ENCODE measurements at regions not wholly inside any gene's neighbourhood (a gene's known extent, or its start where the extent isn't known, plus 50 kb on each side); places are given as distances from the start of the nearest gene placed in this dataset.

DNA sequence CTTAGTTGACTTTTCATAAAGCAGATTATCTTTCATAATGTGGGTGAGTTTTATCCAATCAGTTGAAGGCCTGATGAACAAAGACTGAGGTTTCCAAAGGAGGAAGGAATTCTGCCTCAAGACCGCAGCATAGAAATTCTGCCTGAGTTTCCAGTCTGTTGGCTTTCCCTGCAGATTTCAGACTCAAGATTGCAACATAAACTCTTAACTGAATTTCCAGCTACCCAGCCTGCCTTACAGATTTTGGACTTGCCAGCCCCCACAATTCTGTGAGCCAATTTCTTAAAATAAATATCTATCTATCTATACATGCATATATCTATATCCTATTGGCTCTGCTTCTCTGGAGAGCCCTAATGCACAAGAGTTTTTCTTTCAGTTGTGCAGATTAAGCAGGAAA lies 57.3 kb upstream of the SMLR1 start:
- TF ChIP-seq, protein P1, sequence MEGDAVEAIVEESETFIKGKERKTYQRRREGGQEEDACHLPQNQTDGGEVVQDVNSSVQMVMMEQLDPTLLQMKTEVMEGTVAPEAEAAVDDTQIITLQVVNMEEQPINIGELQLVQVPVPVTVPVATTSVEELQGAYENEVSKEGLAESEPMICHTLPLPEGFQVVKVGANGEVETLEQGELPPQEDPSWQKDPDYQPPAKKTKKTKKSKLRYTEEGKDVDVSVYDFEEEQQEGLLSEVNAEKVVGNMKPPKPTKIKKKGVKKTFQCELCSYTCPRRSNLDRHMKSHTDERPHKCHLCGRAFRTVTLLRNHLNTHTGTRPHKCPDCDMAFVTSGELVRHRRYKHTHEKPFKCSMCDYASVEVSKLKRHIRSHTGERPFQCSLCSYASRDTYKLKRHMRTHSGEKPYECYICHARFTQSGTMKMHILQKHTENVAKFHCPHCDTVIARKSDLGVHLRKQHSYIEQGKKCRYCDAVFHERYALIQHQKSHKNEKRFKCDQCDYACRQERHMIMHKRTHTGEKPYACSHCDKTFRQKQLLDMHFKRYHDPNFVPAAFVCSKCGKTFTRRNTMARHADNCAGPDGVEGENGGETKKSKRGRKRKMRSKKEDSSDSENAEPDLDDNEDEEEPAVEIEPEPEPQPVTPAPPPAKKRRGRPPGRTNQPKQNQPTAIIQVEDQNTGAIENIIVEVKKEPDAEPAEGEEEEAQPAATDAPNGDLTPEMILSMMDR (IDR thresholded peaks at IDR 0.05): no peak
- no peak for TF ChIP-seq POLR2A (IDR thresholded peaks at IDR 0.05)
